ENCODE measurements at regions not wholly inside any gene's neighbourhood (a gene's known extent, or its start where the extent isn't known, plus 50 kb on each side); places are given as distances from the start of the nearest gene placed in this dataset.

- TF ChIP-seq STAT6 (CRISPR knock-in tag; IDR thresholded peaks at IDR 0.05), result no peak
- no peak for TF ChIP-seq TBP (optimal IDR thresholded peaks at IDR 0.05; ENCODE audit: low read depth, low read length)
- TF ChIP-seq ZNF274 (IDR thresholded peaks at IDR 0.05; ENCODE audit: borderline replicate concordance, low read depth, low read length), result no peak
- TF ChIP-seq MEF2A (IDR thresholded peaks at IDR 0.05; ENCODE audit: control insufficient read depth, low read depth, low read length), result no peak
Observed at GRCh38 chr6:139581485-139581865, 207.0 kb upstream of the CITED2 start.

All from K562 (cell line).